Liver (tissue), 8 donors: ENCODE measurements at regions not wholly inside any gene's neighbourhood (a gene's known extent, or its start where the extent isn't known, plus 50 kb on each side); places are given as distances from the start of the nearest gene placed in this dataset.

ENCODE experiments used
- DNase-seq: peaks from one replicate; pipeline ENCODE4 v3.0.0-alpha.2; 2017; ENCODE audit warnings: low spot score
- H3K27ac ChIP-seq, 2 donors: one replicate each; pipeline ENCODE4 v1.7.0; 2013; ENCODE audit warnings: inconsistent platforms in 2 of 2, low read length in 2 of 2, control low read depth in 1 of 2, low read depth in 1 of 2, mild to moderate bottlenecking in 1 of 2
- H3K27me3 ChIP-seq, 4 donors: one replicate each; pipeline versions ENCODE4 v1.6.1 to v1.7.0; 2013; ENCODE audit warnings: low read length in 3 of 4, inconsistent platforms in 1 of 4, mild to moderate bottlenecking in 1 of 4, moderate library complexity in 1 of 4; ENCODE audit not compliant: control insufficient read depth in 4 of 4, insufficient read depth in 4 of 4
- H3K36me3 ChIP-seq, 4 donors: one replicate each; pipeline versions ENCODE4 v1.6.1 to v1.7.0; 2013; ENCODE audit warnings: low read length in 3 of 4, mild to moderate bottlenecking in 3 of 4, low read depth in 1 of 4, moderate library complexity in 1 of 4; ENCODE audit not compliant: control insufficient read depth in 4 of 4, insufficient read depth in 3 of 4
- H3K4me1 ChIP-seq, 4 donors: one replicate each; pipeline versions ENCODE4 v1.6.1 to v1.7.0; 2013; ENCODE audit warnings: low read length in 3 of 4, mild to moderate bottlenecking in 3 of 4, moderate library complexity in 1 of 4; ENCODE audit not compliant: control insufficient read depth in 4 of 4, insufficient read depth in 4 of 4
- H3K4me3 ChIP-seq, 3 donors: one replicate each; pipeline versions ENCODE4 v1.6.1 to v1.7.0; 2013; ENCODE audit warnings: low read length in 3 of 3, control low read depth in 1 of 3, low read depth in 1 of 3, mild to moderate bottlenecking in 1 of 3
- H3K9ac ChIP-seq, 2 donors: one replicate each; pipeline ENCODE4 v1.7.0; 2013; ENCODE audit warnings: low read length in 2 of 2, mild to moderate bottlenecking in 2 of 2, moderate library complexity in 2 of 2, control low read depth in 1 of 2, low read depth in 1 of 2
- H3K9me3 ChIP-seq, 4 donors: one replicate each; pipeline versions ENCODE4 v1.6.1 to v1.7.0; 2013; ENCODE audit warnings: low read length in 3 of 4; ENCODE audit not compliant: control insufficient read depth in 4 of 4
- ATF3 ChIP-seq: IDR thresholded peaks from 2 replicates; pipeline ENCODE4 v1.6.1; 2016; ENCODE audit warnings: antibody characterized with exemption
- CTCF ChIP-seq: fragments of 150-350 bp; IDR thresholded peaks from 2 replicates; pipeline ENCODE4 v1.5.1; 2017; ENCODE audit warnings: improper control_type of control experiment, low read depth, low read length; ENCODE audit not compliant: missing input control
- EGR1 ChIP-seq, 2 donors: IDR thresholded peaks; 2 replicates each; pipeline ENCODE4 v1.6.1; 2016 to 2018; ENCODE audit warnings: antibody characterized with exemption in 2 of 2, low read depth in 2 of 2
- FOXA1 ChIP-seq: IDR thresholded peaks from 2 replicates; pipeline ENCODE4 v1.6.1; 2016; ENCODE audit warnings: antibody characterized with exemption
- FOXA2 ChIP-seq: IDR thresholded peaks from 2 replicates; pipeline ENCODE4 v1.6.1; 2016; ENCODE audit warnings: antibody characterized with exemption
- GABPA ChIP-seq, 2 donors: IDR thresholded peaks in 1 of 2; conservative IDR thresholded peaks in 1 of 2; 2 replicates each; pipeline ENCODE4 v1.6.1; 2016; ENCODE audit warnings: antibody characterized with exemption in 2 of 2, mild to moderate bottlenecking in 1 of 2, moderate library complexity in 1 of 2
- HNF4A ChIP-seq, 2 donors: conservative IDR thresholded peaks; 2 replicates each; pipeline ENCODE4 v1.6.1; 2016; ENCODE audit warnings: antibody characterized with exemption in 2 of 2, mild to moderate bottlenecking in 2 of 2
- HNF4G ChIP-seq: IDR thresholded peaks from 2 replicates; pipeline ENCODE4 v1.6.1; 2016; ENCODE audit warnings: antibody characterized with exemption
- JUND ChIP-seq, 2 donors: IDR thresholded peaks; 2 replicates each; pipeline ENCODE4 v1.6.1; 2016; ENCODE audit warnings: antibody characterized with exemption in 2 of 2
- MAX ChIP-seq: IDR thresholded peaks from 2 replicates; pipeline ENCODE4 v1.6.1; 2016; ENCODE audit warnings: antibody characterized with exemption
- NR2F2 ChIP-seq: IDR thresholded peaks from 2 replicates; pipeline ENCODE4 v1.6.1; 2016; ENCODE audit warnings: antibody characterized with exemption
- RAD21 ChIP-seq, 2 donors: IDR thresholded peaks; 2 replicates each; pipeline ENCODE4 v1.6.1; 2016; ENCODE audit warnings: antibody characterized with exemption in 2 of 2, mild to moderate bottlenecking in 2 of 2
- REST ChIP-seq: IDR thresholded peaks from 2 replicates; pipeline ENCODE4 v1.6.1; 2016; ENCODE audit warnings: antibody characterized with exemption, mild to moderate bottlenecking
- RXRA ChIP-seq, 2 donors: IDR thresholded peaks; 2 replicates each; pipeline ENCODE4 v1.6.1; 2017 to 2018; ENCODE audit warnings: antibody characterized with exemption in 2 of 2, mild to moderate bottlenecking in 1 of 2
- SP1 ChIP-seq: IDR thresholded peaks from 2 replicates; pipeline ENCODE4 v1.6.1; 2018; ENCODE audit warnings: antibody characterized with exemption, mild to moderate bottlenecking
- TAF1 ChIP-seq: conservative IDR thresholded peaks from 2 replicates; pipeline ENCODE4 v1.6.1; 2016; ENCODE audit warnings: antibody characterized with exemption, mild to moderate bottlenecking
- YY1 ChIP-seq: IDR thresholded peaks from 2 replicates; pipeline ENCODE4 v1.6.1; 2016; ENCODE audit warnings: antibody characterized with exemption, mild to moderate bottlenecking
- ZBTB33 ChIP-seq: IDR thresholded peaks from 2 replicates; pipeline ENCODE4 v1.6.1; 2016; ENCODE audit warnings: antibody characterized with exemption
- WGBS: extraction: QIAGEN DNeasy Blood & Tissue Kit; methylation state at CpG from one replicate; pipeline ENCODE4 v1.1.7; 2013; 5-methylcytosine and 5-hydroxymethylcytosine counted together
- donor health status: healthy.
- donor health status: healthy.
- donor health status: healthy.
- donor health status: healthy.
- donor health status: healthy.

GRCh38 chr14:38605193-38606114 is 349.6 kb upstream of the CLEC14A start:
- Histone ChIP-seq H3K4me3 (no peak overlapping the region), H3K9ac (no peak overlapping the region), H3K36me3 (no peaks in the 10 kb centered on the region), H3K9me3 (no peaks in the 10 kb centered on the region), H3K27me3 (no peaks in the 10 kb centered on the region), H3K27ac (no peak overlapping the region), H3K4me1 (peaks cover 1 to 9% (median 5%) of the 10 kb centered on the region in 4 donors)
- DNase-seq: no peak
- TF ChIP-seq ZBTB33 (no peak), RXRA (IDR thresholded peaks at IDR 0.05) (peak in 1 of 2 donors; percentile 23), SP1 (peak; percentile 58), NR2F2 (no peak), REST (no peak), EGR1 (IDR thresholded peaks at IDR 0.05; ENCODE audit: low read depth in 2 of 2) (no peak), GABPA (IDR thresholded peaks at IDR 0.05 in 1 of 2, conservative IDR thresholded peaks at IDR 0.05 in 1 of 2) (no peak), RAD21 (IDR thresholded peaks at IDR 0.05) (peak; percentile 44 to 67), HNF4A (conservative IDR thresholded peaks at IDR 0.05) (peak; percentile 64 to 77), YY1 (peak; percentile 24), CTCF (peak; percentile 23), HNF4G (peak; percentile 48), ATF3 (no peak), MAX (no peak), JUND (IDR thresholded peaks at IDR 0.05) (peak in 1 of 2 donors; percentile 36), TAF1 (no peak), FOXA1 (no peak), FOXA2 (no peak)
- WGBS: 35% methylated on average over 3 of the region's 3 CpGs
